H1 (cell line): ENCODE measurements at regions not wholly inside any gene's neighbourhood (a gene's known extent, or its start where the extent isn't known, plus 50 kb on each side); places are given as distances from the start of the nearest gene placed in this dataset.

ENCODE experiments used
- CTCF ChIA-PET: fragments of 300-600 bp; sonication (Branson Sonifier 250); formaldehyde crosslinking; loops from one replicate; lab custom pipeline; 2021; ENCODE audit not compliant: partially characterized antibody; lab: Charles Lee
- POLR2A ChIA-PET: fragments of 300-600 bp; sonication (Branson Sonifier 250); formaldehyde crosslinking; loops from one replicate; lab custom pipeline; 2021; ENCODE audit warnings: inconsistent platforms; ENCODE audit not compliant: partially characterized antibody; lab: Charles Lee
- DNase-seq, 2 experiments: peaks; one replicate each; pipeline versions ENCODE4 v3.0.0 to v3.0.0-alpha.2; 2010 to 2022; ENCODE audit warnings: low spot score in 2 of 2, low read depth in 1 of 2, mixed read lengths in 1 of 2
- FAIRE-seq: peaks from 2 replicates; lab custom pipeline; 2011; peaks lifted over from hg19 to GRCh38; lab: Jason Lieb, UNC
- H2AFZ ChIP-seq: 2 replicates; pipeline ENCODE4 v1.8.1; 2012; ENCODE audit warnings: low read length, inconsistent platforms
- H2AK5ac ChIP-seq: 2 replicates; pipeline ENCODE4 v1.6.1; 2013; ENCODE audit warnings: low read depth, low read length
- H2BK120ac ChIP-seq: replicated peaks from 2 replicates; pipeline ENCODE3; 2013; ENCODE audit warnings: low read depth, low read length, inconsistent platforms
- H2BK12ac ChIP-seq: 2 replicates; pipeline ENCODE4 v1.6.1; 2013; ENCODE audit warnings: low read depth, low read length
- H2BK15ac ChIP-seq: 2 replicates; pipeline ENCODE4 v1.6.1; 2013; ENCODE audit warnings: low read length
- H2BK20ac ChIP-seq: 2 replicates; pipeline ENCODE4 v1.6.1; 2013; ENCODE audit warnings: low read length
- H2BK5ac ChIP-seq: 2 replicates; pipeline ENCODE4 v1.6.1; 2013; ENCODE audit warnings: low read depth, low read length
- H3K14ac ChIP-seq: 2 replicates; pipeline ENCODE4 v1.6.1; 2013; ENCODE audit warnings: inconsistent platforms; ENCODE audit not compliant: insufficient read length
- H3K18ac ChIP-seq: 2 replicates; pipeline ENCODE4 v1.6.1; 2013; ENCODE audit warnings: low read length; ENCODE audit errors: extremely low read depth
- H3K23ac ChIP-seq: 2 replicates; pipeline ENCODE4 v1.6.1; 2013; ENCODE audit warnings: inconsistent platforms; ENCODE audit not compliant: insufficient read length
- H3K23me2 ChIP-seq: 2 replicates; pipeline ENCODE4 v1.6.1; 2013; ENCODE audit warnings: low read depth, low read length
- H3K27ac ChIP-seq: 2 replicates; pipeline ENCODE4 v1.6.1; 2011; ENCODE audit warnings: low read depth, low read length, inconsistent platforms
- H3K27me3 ChIP-seq, 4 experiments: replicated peaks in 1 of 4; 1 replicate in 1 of 4; 2 replicates in 3 of 4; pipeline versions ENCODE4 v1.6.1 to v1.8.1; 2011 to 2013; ENCODE audit warnings: low read length in 3 of 4, mild to moderate bottlenecking in 3 of 4, inconsistent platforms in 2 of 4, mixed read lengths in 2 of 4, moderate library complexity in 1 of 4; ENCODE audit not compliant: control insufficient read depth in 3 of 4, insufficient read depth in 3 of 4; ENCODE audit errors: extremely low read depth in 1 of 4
- H3K36me3 ChIP-seq, 4 experiments: 2 replicates each; pipeline versions ENCODE4 v1.6.1 to v1.8.1; 2011 to 2013; ENCODE audit warnings: mild to moderate bottlenecking in 4 of 4, low read length in 3 of 4, moderate library complexity in 2 of 4, control low read depth in 1 of 4, inconsistent platforms in 1 of 4; ENCODE audit not compliant: insufficient read depth in 4 of 4, control insufficient read depth in 2 of 4
- H3K4ac ChIP-seq: replicated peaks from 2 replicates; pipeline ENCODE3; 2013; ENCODE audit warnings: low read length, low read depth, mixed read lengths, inconsistent platforms; ENCODE audit not compliant: insufficient read length
- H3K4me1 ChIP-seq, 4 experiments: replicated peaks in 1 of 4; 1 replicate in 1 of 4; 2 replicates in 3 of 4; pipeline versions ENCODE4 v1.6.1 to v1.8.1; 2011 to 2013; ENCODE audit warnings: low read length in 3 of 4, inconsistent platforms in 2 of 4, mixed read lengths in 1 of 4; ENCODE audit not compliant: insufficient read depth in 4 of 4, control insufficient read depth in 3 of 4
- H3K4me2 ChIP-seq, 2 experiments: 2 replicates each; pipeline versions ENCODE4 v1.6.1 to v1.8.1; 2011 to 2013; ENCODE audit warnings: low read depth in 2 of 2, low read length in 2 of 2, control low read depth in 1 of 2, inconsistent platforms in 1 of 2, mild to moderate bottlenecking in 1 of 2; ENCODE audit not compliant: insufficient read depth in 1 of 2
- H3K4me3 ChIP-seq, 4 experiments: fragments of 200-600, 300-600 bp in 1 of 4; sonication (generic), shearing (Covaris generic), sonication (Bioruptor Twin) in 1 of 4; 2 replicates each; pipeline versions ENCODE4 v1.5.1 to v1.8.1; 2011 to 2016; ENCODE audit warnings: low read length in 4 of 4, low read depth in 3 of 4, control low read depth in 2 of 4, inconsistent platforms in 2 of 4, mild to moderate bottlenecking in 2 of 4, mixed read lengths in 1 of 4, moderate library complexity in 1 of 4; ENCODE audit not compliant: insufficient read depth in 2 of 4; ENCODE audit errors: extremely low read depth in 1 of 4
- H3K56ac ChIP-seq: replicated peaks from 2 replicates; pipeline ENCODE3; 2013; ENCODE audit warnings: low read depth, mild to moderate bottlenecking, mixed read lengths, low read length, inconsistent platforms; ENCODE audit not compliant: insufficient read length
- H3K79me1 ChIP-seq: 2 replicates; pipeline ENCODE4 v1.6.1; 2013; ENCODE audit warnings: low read depth, low read length, control low read depth
- H3K79me2 ChIP-seq, 2 experiments: 2 replicates each; pipeline versions ENCODE4 v1.6.1 to v1.8.1; 2012 to 2013; ENCODE audit warnings: low read length in 2 of 2, mild to moderate bottlenecking in 2 of 2, inconsistent platforms in 1 of 2; ENCODE audit not compliant: insufficient read depth in 2 of 2, control insufficient read depth in 1 of 2
- H3K9ac ChIP-seq, 4 experiments: replicated peaks in 1 of 4; 1 replicate in 1 of 4; 2 replicates in 3 of 4; pipeline versions ENCODE4 v1.6.1 to v1.8.1; 2011 to 2013; ENCODE audit warnings: low read depth in 3 of 4, low read length in 3 of 4, control low read depth in 2 of 4, mild to moderate bottlenecking in 2 of 4, moderate library complexity in 2 of 4, inconsistent platforms in 1 of 4; ENCODE audit errors: extremely low read depth in 1 of 4
- H3K9me3 ChIP-seq, 2 experiments: 2 replicates each; pipeline versions ENCODE4 v1.6.1 to v1.8.1; 2012 to 2013; ENCODE audit warnings: mild to moderate bottlenecking in 2 of 2, moderate library complexity in 2 of 2, control low read depth in 1 of 2, inconsistent platforms in 1 of 2, low read depth in 1 of 2, low read length in 1 of 2, mixed read lengths in 1 of 2; ENCODE audit not compliant: insufficient read depth in 2 of 2
- H4K20me1 ChIP-seq, 2 experiments: replicated peaks in 1 of 2; 2 replicates each; pipeline versions ENCODE3 to v1.8.1; 2011 to 2013; ENCODE audit warnings: inconsistent platforms in 2 of 2, low read length in 2 of 2, mild to moderate bottlenecking in 1 of 2; ENCODE audit not compliant: insufficient read depth in 2 of 2, control insufficient read depth in 1 of 2
- H4K5ac ChIP-seq: 2 replicates; pipeline ENCODE4 v1.6.1; 2013; ENCODE audit warnings: low read length, low read depth, mixed read lengths, inconsistent platforms; ENCODE audit not compliant: insufficient read length
- H4K8ac ChIP-seq: 2 replicates; pipeline ENCODE4 v1.8.0; 2013; ENCODE audit warnings: mild to moderate bottlenecking, moderate library complexity, low read length, inconsistent platforms; ENCODE audit not compliant: insufficient read depth; ENCODE audit errors: extremely low read depth
- H4K91ac ChIP-seq: replicated peaks from 2 replicates; pipeline ENCODE3; 2013; ENCODE audit warnings: low read length, mixed read lengths, inconsistent platforms; ENCODE audit not compliant: insufficient read length
- ASH2L ChIP-seq: fragments of 200-600, 300-600 bp; sonication (generic); IDR thresholded peaks from one replicate; pipeline ENCODE4 v1.7.1; 2017; ENCODE audit warnings: low read length
- BACH1 ChIP-seq: IDR thresholded peaks from 2 replicates; pipeline ENCODE4 v1.6.1; 2012; ENCODE audit warnings: low read length, improper control_type of control experiment
- CHD2 ChIP-seq: IDR thresholded peaks from 2 replicates; pipeline ENCODE4 v1.6.1; 2012; ENCODE audit warnings: low read length, improper control_type of control experiment
- GABPA ChIP-seq: IDR thresholded peaks from 2 replicates; pipeline ENCODE4 v1.6.1; 2011; ENCODE audit warnings: mild to moderate bottlenecking, low read length, moderate library complexity, borderline replicate concordance; ENCODE audit not compliant: insufficient read depth
- SIN3A ChIP-seq, 2 experiments: IDR thresholded peaks in 1 of 2; conservative IDR thresholded peaks in 1 of 2; 2 replicates each; pipeline ENCODE4 v1.6.1; 2011 to 2012; ENCODE audit warnings: low read length in 2 of 2, improper control_type of control experiment in 1 of 2, low read depth in 1 of 2, mild to moderate bottlenecking in 1 of 2
- SIRT6 ChIP-seq: IDR thresholded peaks from one replicate; pipeline ENCODE4 v1.7.1; 2012; ENCODE audit warnings: low read length, inconsistent platforms
- TAF1 ChIP-seq: IDR thresholded peaks from 2 replicates; pipeline ENCODE4 v1.6.1; 2011; ENCODE audit warnings: mild to moderate bottlenecking, low read depth, low read length
- TCF12 ChIP-seq: IDR thresholded peaks from 2 replicates; pipeline ENCODE4 v1.6.1; 2011; ENCODE audit warnings: low read depth, mild to moderate bottlenecking, low read length
- WGBS, 2 experiments: shearing (Covaris generic) in 1 of 2; methylation state at CpG; one replicate each; pipeline versions ENCODE4 v1.1.6 to v1.1.7; 2013 to 2015; ENCODE audit warnings: low lambda C conversion rate in 2 of 2, mixed read lengths in 2 of 2, inconsistent platforms in 1 of 2, low coverage in 1 of 2, missing lambda C conversion rate in 1 of 2; ENCODE audit not compliant: insufficient replicate concordance in 2 of 2, insufficient coverage in 1 of 2, insufficient read length in 1 of 2; ENCODE audit errors: extremely low coverage in 1 of 2, missing lambda C conversion rate in 1 of 2; 5-methylcytosine and 5-hydroxymethylcytosine counted together
- TF ChIP-seq, protein P1 (sequence below): IDR thresholded peaks from 2 replicates; pipeline ENCODE4 v1.6.1; 2012; ENCODE audit warnings: inconsistent platforms
- TF ChIP-seq, protein P2 (sequence below): IDR thresholded peaks from 2 replicates; pipeline ENCODE4 v1.6.1; 2011; ENCODE audit warnings: low read depth, mild to moderate bottlenecking, low read length; ENCODE audit not compliant: insufficient read depth
- TF ChIP-seq, protein P3 (sequence below): IDR thresholded peaks from 2 replicates; pipeline ENCODE4 v1.6.1; 2011; ENCODE audit warnings: low read length, improper control_type of control experiment

- CTCF ChIA-PET, result no interaction called here
- POLR2A ChIA-PET, result no interaction called here
- no peak overlapping the region for H3K56ac ChIP-seq
- H3K4me3 ChIP-seq, result no peak overlapping the region
- H2AK5ac ChIP-seq, result no peak overlapping the region
- no peak overlapping the region for H4K5ac ChIP-seq
- H3K9me3 ChIP-seq, result no peaks in the 10 kb centered on the region
- H3K9ac ChIP-seq, result no peak overlapping the region
- no peak overlapping the region for H3K27ac ChIP-seq
- H3K79me2 ChIP-seq, result no peaks in the 10 kb centered on the region
- no peaks in the 10 kb centered on the region for H4K20me1 ChIP-seq
- no peaks in the 10 kb centered on the region for H3K36me3 ChIP-seq
- H3K23me2 ChIP-seq, result no peaks in the 10 kb centered on the region
- H4K8ac ChIP-seq, result no peak overlapping the region
- H2BK5ac ChIP-seq, result no peak overlapping the region
- H2BK20ac ChIP-seq, result no peak overlapping the region
- TF ChIP-seq GABPA, result no peak
- no peak for TF ChIP-seq TAF1
- TF ChIP-seq, protein P1, sequence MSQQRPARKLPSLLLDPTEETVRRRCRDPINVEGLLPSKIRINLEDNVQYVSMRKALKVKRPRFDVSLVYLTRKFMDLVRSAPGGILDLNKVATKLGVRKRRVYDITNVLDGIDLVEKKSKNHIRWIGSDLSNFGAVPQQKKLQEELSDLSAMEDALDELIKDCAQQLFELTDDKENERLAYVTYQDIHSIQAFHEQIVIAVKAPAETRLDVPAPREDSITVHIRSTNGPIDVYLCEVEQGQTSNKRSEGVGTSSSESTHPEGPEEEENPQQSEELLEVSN, result no peak
- TF ChIP-seq TCF12, result no peak
- no peak for TF ChIP-seq SIRT6
- TF ChIP-seq CHD2, result no peak
- no peak for TF ChIP-seq BACH1
- TF ChIP-seq, protein P2, sequence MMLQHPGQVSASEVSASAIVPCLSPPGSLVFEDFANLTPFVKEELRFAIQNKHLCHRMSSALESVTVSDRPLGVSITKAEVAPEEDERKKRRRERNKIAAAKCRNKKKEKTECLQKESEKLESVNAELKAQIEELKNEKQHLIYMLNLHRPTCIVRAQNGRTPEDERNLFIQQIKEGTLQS, result no peak
- no peak for TF ChIP-seq ASH2L
- TF ChIP-seq SIN3A (conservative IDR thresholded peaks at IDR 0.05 in 1 of 2, IDR thresholded peaks at IDR 0.05 in 1 of 2; ENCODE audit: low read depth in 1 of 2, low read length in 2 of 2), result no peak
- TF ChIP-seq, protein P3, sequence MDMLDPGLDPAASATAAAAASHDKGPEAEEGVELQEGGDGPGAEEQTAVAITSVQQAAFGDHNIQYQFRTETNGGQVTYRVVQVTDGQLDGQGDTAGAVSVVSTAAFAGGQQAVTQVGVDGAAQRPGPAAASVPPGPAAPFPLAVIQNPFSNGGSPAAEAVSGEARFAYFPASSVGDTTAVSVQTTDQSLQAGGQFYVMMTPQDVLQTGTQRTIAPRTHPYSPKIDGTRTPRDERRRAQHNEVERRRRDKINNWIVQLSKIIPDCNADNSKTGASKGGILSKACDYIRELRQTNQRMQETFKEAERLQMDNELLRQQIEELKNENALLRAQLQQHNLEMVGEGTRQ, result no peak
- TF ChIP-seq, all 59 proteins: peak for 0
- no peak overlapping the region for H2AFZ ChIP-seq
- H3K23ac ChIP-seq, result no peak overlapping the region
- DNase-seq (no peak), FAIRE-seq (no peak)
- H2BK15ac ChIP-seq, result no peak overlapping the region
- H2BK120ac ChIP-seq, result no peak overlapping the region
- H3K4ac ChIP-seq, result no peak overlapping the region
- H3K14ac ChIP-seq, result no peak overlapping the region
- no peak overlapping the region for H3K18ac ChIP-seq
- WGBS, 2 experiments, result 91% methylated on average over 9 of the region's 9 CpGs; no CpG with 5 or more reads in 1 of the 2 experiments
- no peak overlapping the region for H4K91ac ChIP-seq
- H3K27me3 ChIP-seq, result no peaks in the 10 kb centered on the region
- no peak overlapping the region for H3K4me2 ChIP-seq
- no peaks in the 10 kb centered on the region for H3K79me1 ChIP-seq
- no peak overlapping the region for H2BK12ac ChIP-seq
- H3K4me1 ChIP-seq, result no peaks in the 10 kb centered on the region
These were observed 1026.1 kb upstream of the MIR17HG start for GRCh38 chr13:90321281-90321931.
